ENCODE measurements at regions not wholly inside any gene's neighbourhood (a gene's known extent, or its start where the extent isn't known, plus 50 kb on each side); places are given as distances from the start of the nearest gene placed in this dataset.

- Histone ChIP-seq H3K27ac (ENCODE audit: low read depth, low read length) (no peak overlapping the region), H3K36me3 (ENCODE audit: control insufficient read depth in 3 of 3, insufficient read depth in 3 of 3, low read length in 3 of 3) (no peaks in the 10 kb centered on the region), H3K9me3 (ENCODE audit: control insufficient read depth in 3 of 3, low read length in 3 of 3) (no peaks in the 10 kb centered on the region)
Observed at GRCh38 chr2:204317640-204318039, 227.6 kb upstream of the PARD3B start.

GRCh38 chr2:204321027-204321800 lies 224.1 kb upstream of the PARD3B start:
- Histone ChIP-seq H3K4me3 (ENCODE audit: low read length in 3 of 3) (no peak overlapping the region), H3K27ac (ENCODE audit: low read depth, low read length) (peak overlapping the region; percentile 42), H3K9me3 (ENCODE audit: control insufficient read depth in 3 of 3, low read length in 3 of 3) (no peaks in the 10 kb centered on the region), H3K4me1 (ENCODE audit: control insufficient read depth in 3 of 3, insufficient read depth in 3 of 3, low read length in 3 of 3) (peaks cover 9 to 16% (median 10%) of the 10 kb centered on the region in 3 donors), H3K36me3 (ENCODE audit: control insufficient read depth in 3 of 3, insufficient read depth in 3 of 3, low read length in 3 of 3) (no peaks in the 10 kb centered on the region), H3K9ac (ENCODE audit: low read depth in 1 of 3, low read length in 3 of 3) (no peak overlapping the region), H3K27me3 (ENCODE audit: control insufficient read depth in 3 of 3, insufficient read depth in 3 of 3, low read length in 3 of 3) (no peaks in the 10 kb centered on the region)

More at GRCh38 chr2:204317640-204318039, 227.6 kb upstream of the PARD3B start:
- H3K4me1 ChIP-seq (ENCODE audit: control insufficient read depth in 3 of 3, insufficient read depth in 3 of 3, low read length in 3 of 3) = peaks cover 10 to 17% (median 16%) of the 10 kb centered on the region in 3 donors
- H3K9ac ChIP-seq (ENCODE audit: low read depth in 1 of 3, low read length in 3 of 3) = no peak overlapping the region
- no peaks in the 10 kb centered on the region for H3K27me3 ChIP-seq (ENCODE audit: control insufficient read depth in 3 of 3, insufficient read depth in 3 of 3, low read length in 3 of 3)
- H3K4me3 ChIP-seq (ENCODE audit: low read length in 3 of 3) = no peak overlapping the region

- no peaks in the 10 kb centered on the region for H3K36me3 ChIP-seq (ENCODE audit: control insufficient read depth in 3 of 3, insufficient read depth in 3 of 3, low read length in 3 of 3)
- H3K4me1 ChIP-seq (ENCODE audit: control insufficient read depth in 3 of 3, insufficient read depth in 3 of 3, low read length in 3 of 3) = peaks cover 9 to 16% (median 10%) of the 10 kb centered on the region in 3 donors
- peak overlapping the region; percentile 51 for H3K27ac ChIP-seq (ENCODE audit: low read depth, low read length)
Observed at GRCh38 chr2:204321910-204322751, 223.1 kb upstream of the PARD3B start.

GRCh38 chr2:204325468-204325867 lies 219.8 kb upstream of the PARD3B start:
- Histone ChIP-seq H3K9ac (ENCODE audit: low read depth in 1 of 3, low read length in 3 of 3) (no peak overlapping the region), H3K27ac (ENCODE audit: low read depth, low read length) (no peak overlapping the region), H3K4me1 (ENCODE audit: control insufficient read depth in 3 of 3, insufficient read depth in 3 of 3, low read length in 3 of 3) (peaks cover 9 to 16% (median 10%) of the 10 kb centered on the region in 3 donors), H3K4me3 (ENCODE audit: low read length in 3 of 3) (no peak overlapping the region), H3K36me3 (ENCODE audit: control insufficient read depth in 3 of 3, insufficient read depth in 3 of 3, low read length in 3 of 3) (no peaks in the 10 kb centered on the region), H3K9me3 (ENCODE audit: control insufficient read depth in 3 of 3, low read length in 3 of 3) (no peaks in the 10 kb centered on the region), H3K27me3 (ENCODE audit: control insufficient read depth in 3 of 3, insufficient read depth in 3 of 3, low read length in 3 of 3) (no peaks in the 10 kb centered on the region)

More at GRCh38 chr2:204321910-204322751, 223.1 kb upstream of the PARD3B start:
- Histone ChIP-seq H3K27me3 (ENCODE audit: control insufficient read depth in 3 of 3, insufficient read depth in 3 of 3, low read length in 3 of 3) (no peaks in the 10 kb centered on the region), H3K9ac (ENCODE audit: low read depth in 1 of 3, low read length in 3 of 3) (no peak overlapping the region), H3K4me3 (ENCODE audit: low read length in 3 of 3) (no peak overlapping the region), H3K9me3 (ENCODE audit: control insufficient read depth in 3 of 3, low read length in 3 of 3) (no peaks in the 10 kb centered on the region)

GRCh38 chr2:204328373-204328772 lies 216.9 kb upstream of the PARD3B start:
- H3K9ac ChIP-seq (ENCODE audit: low read depth in 1 of 3, low read length in 3 of 3) = no peak overlapping the region
- H3K4me3 ChIP-seq (ENCODE audit: low read length in 3 of 3) = no peak overlapping the region
- H3K27me3 ChIP-seq (ENCODE audit: control insufficient read depth in 3 of 3, insufficient read depth in 3 of 3, low read length in 3 of 3) = no peaks in the 10 kb centered on the region
- no peaks in the 10 kb centered on the region for H3K36me3 ChIP-seq (ENCODE audit: control insufficient read depth in 3 of 3, insufficient read depth in 3 of 3, low read length in 3 of 3)
- H3K27ac ChIP-seq (ENCODE audit: low read depth, low read length) = no peak overlapping the region
- H3K4me1 ChIP-seq (ENCODE audit: control insufficient read depth in 3 of 3, insufficient read depth in 3 of 3, low read length in 3 of 3) = peaks cover 0 to 2% (median 0%) of the 10 kb centered on the region in 3 donors
- H3K9me3 ChIP-seq (ENCODE audit: control insufficient read depth in 3 of 3, low read length in 3 of 3) = no peaks in the 10 kb centered on the region

GRCh38 chr2:204329016-204329415 lies 216.3 kb upstream of the PARD3B start:
- no peaks in the 10 kb centered on the region for H3K36me3 ChIP-seq (ENCODE audit: control insufficient read depth in 3 of 3, insufficient read depth in 3 of 3, low read length in 3 of 3)
- no peak overlapping the region for H3K4me3 ChIP-seq (ENCODE audit: low read length in 3 of 3)
- H3K27me3 ChIP-seq (ENCODE audit: control insufficient read depth in 3 of 3, insufficient read depth in 3 of 3, low read length in 3 of 3) = no peaks in the 10 kb centered on the region
- H3K27ac ChIP-seq (ENCODE audit: low read depth, low read length) = no peak overlapping the region
- no peaks in the 10 kb centered on the region for H3K9me3 ChIP-seq (ENCODE audit: control insufficient read depth in 3 of 3, low read length in 3 of 3)
- peaks cover 0 to 2% (median 0%) of the 10 kb centered on the region in 3 donors for H3K4me1 ChIP-seq (ENCODE audit: control insufficient read depth in 3 of 3, insufficient read depth in 3 of 3, low read length in 3 of 3)
- H3K9ac ChIP-seq (ENCODE audit: low read depth in 1 of 3, low read length in 3 of 3) = no peak overlapping the region

GRCh38 chr2:204329532-204329931 lies 215.7 kb upstream of the PARD3B start:
- peaks cover 0 to 2% (median 0%) of the 10 kb centered on the region in 3 donors for H3K4me1 ChIP-seq (ENCODE audit: control insufficient read depth in 3 of 3, insufficient read depth in 3 of 3, low read length in 3 of 3)
- H3K9ac ChIP-seq (ENCODE audit: low read depth in 1 of 3, low read length in 3 of 3) = no peak overlapping the region
- no peaks in the 10 kb centered on the region for H3K36me3 ChIP-seq (ENCODE audit: control insufficient read depth in 3 of 3, insufficient read depth in 3 of 3, low read length in 3 of 3)
- no peak overlapping the region for H3K4me3 ChIP-seq (ENCODE audit: low read length in 3 of 3)
- no peaks in the 10 kb centered on the region for H3K27me3 ChIP-seq (ENCODE audit: control insufficient read depth in 3 of 3, insufficient read depth in 3 of 3, low read length in 3 of 3)
- H3K9me3 ChIP-seq (ENCODE audit: control insufficient read depth in 3 of 3, low read length in 3 of 3) = no peaks in the 10 kb centered on the region
- no peak overlapping the region for H3K27ac ChIP-seq (ENCODE audit: low read depth, low read length)

- Histone ChIP-seq H3K36me3 (ENCODE audit: control insufficient read depth in 3 of 3, insufficient read depth in 3 of 3, low read length in 3 of 3) (no peaks in the 10 kb centered on the region), H3K9ac (ENCODE audit: low read depth in 1 of 3, low read length in 3 of 3) (no peak overlapping the region), H3K4me3 (ENCODE audit: low read length in 3 of 3) (no peak overlapping the region), H3K4me1 (ENCODE audit: control insufficient read depth in 3 of 3, insufficient read depth in 3 of 3, low read length in 3 of 3) (no peaks in the 10 kb centered on the region), H3K9me3 (ENCODE audit: control insufficient read depth in 3 of 3, low read length in 3 of 3) (no peaks in the 10 kb centered on the region), H3K27ac (ENCODE audit: low read depth, low read length) (no peak overlapping the region), H3K27me3 (ENCODE audit: control insufficient read depth in 3 of 3, insufficient read depth in 3 of 3, low read length in 3 of 3) (no peaks in the 10 kb centered on the region)
Observed at GRCh38 chr2:204331180-204331579, 214.1 kb upstream of the PARD3B start.

- H3K4me1 ChIP-seq (ENCODE audit: control insufficient read depth in 3 of 3, insufficient read depth in 3 of 3, low read length in 3 of 3) = no peaks in the 10 kb centered on the region
- H3K27me3 ChIP-seq (ENCODE audit: control insufficient read depth in 3 of 3, insufficient read depth in 3 of 3, low read length in 3 of 3) = no peaks in the 10 kb centered on the region
- no peak overlapping the region for H3K27ac ChIP-seq (ENCODE audit: low read depth, low read length)
- H3K9ac ChIP-seq (ENCODE audit: low read depth in 1 of 3, low read length in 3 of 3) = no peak overlapping the region
- H3K9me3 ChIP-seq (ENCODE audit: control insufficient read depth in 3 of 3, low read length in 3 of 3) = no peaks in the 10 kb centered on the region
- H3K36me3 ChIP-seq (ENCODE audit: control insufficient read depth in 3 of 3, insufficient read depth in 3 of 3, low read length in 3 of 3) = no peaks in the 10 kb centered on the region
- no peak overlapping the region for H3K4me3 ChIP-seq (ENCODE audit: low read length in 3 of 3)
Observed at GRCh38 chr2:204331988-204332387, 213.3 kb upstream of the PARD3B start.

- no peak overlapping the region for H3K27ac ChIP-seq (ENCODE audit: low read depth, low read length)
- no peaks in the 10 kb centered on the region for H3K4me1 ChIP-seq (ENCODE audit: control insufficient read depth in 3 of 3, insufficient read depth in 3 of 3, low read length in 3 of 3)
- H3K36me3 ChIP-seq (ENCODE audit: control insufficient read depth in 3 of 3, insufficient read depth in 3 of 3, low read length in 3 of 3) = no peaks in the 10 kb centered on the region
- H3K9ac ChIP-seq (ENCODE audit: low read depth in 1 of 3, low read length in 3 of 3) = no peak overlapping the region
- H3K4me3 ChIP-seq (ENCODE audit: low read length in 3 of 3) = no peak overlapping the region
- H3K9me3 ChIP-seq (ENCODE audit: control insufficient read depth in 3 of 3, low read length in 3 of 3) = no peaks in the 10 kb centered on the region
- H3K27me3 ChIP-seq (ENCODE audit: control insufficient read depth in 3 of 3, insufficient read depth in 3 of 3, low read length in 3 of 3) = no peaks in the 10 kb centered on the region
Observed at GRCh38 chr2:204332706-204333105, 212.6 kb upstream of the PARD3B start.

Measured in skeletal muscle tissue (tissue), 3 donors.